Non-pigmented ciliary epithelial cell (primary cell): ENCODE measurements at regions not wholly inside any gene's neighbourhood (a gene's known extent, or its start where the extent isn't known, plus 50 kb on each side); places are given as distances from the start of the nearest gene placed in this dataset.

Source experiments
- DNase-seq: peaks from one replicate; pipeline ENCODE4 v3.0.0-alpha.2; 2010; ENCODE audit warnings: low read depth

- no peak for DNase-seq
Observed at GRCh38 chr6:90788781-90789180, 201.9 kb upstream of the MAP3K7 start.

- no peak for DNase-seq
Observed at GRCh38 chr6:90787446-90787845, 200.6 kb upstream of the MAP3K7 start.

GRCh38 chr6:90780778-90781177 is 193.9 kb upstream of the MAP3K7 start:
- no peak for DNase-seq

- no peak for DNase-seq
Observed at GRCh38 chr6:90780141-90780540, 193.3 kb upstream of the MAP3K7 start.

- no peak for DNase-seq
Observed at GRCh38 chr6:90778417-90779203, 191.7 kb upstream of the MAP3K7 start.

GRCh38 chr6:90770778-90771177 is 183.9 kb upstream of the MAP3K7 start:
- DNase-seq, result no peak

- DNase-seq, result no peak
Observed at GRCh38 chr6:90765895-90766294, 179.0 kb upstream of the MAP3K7 start.

- DNase-seq, result no peak
Observed at GRCh38 chr6:90765491-90765890, 178.6 kb upstream of the MAP3K7 start.

GRCh38 chr6:90764001-90764400 is 177.1 kb upstream of the MAP3K7 start:
- peak; percentile 5 for DNase-seq

GRCh38 chr6:90759664-90760063 is 172.8 kb upstream of the MAP3K7 start:
- no peak for DNase-seq

GRCh38 chr6:90758741-90759140 is 171.9 kb upstream of the MAP3K7 start:
- no peak for DNase-seq

- no peak for DNase-seq
Observed at GRCh38 chr6:90753820-90754643, 167.2 kb upstream of the MAP3K7 start.

GRCh38 chr6:90739802-90740201 is 152.9 kb upstream of the MAP3K7 start:
- no peak for DNase-seq

- no peak for DNase-seq
Observed at GRCh38 chr6:90739339-90739738, 152.5 kb upstream of the MAP3K7 start.

- no peak for DNase-seq
Observed at GRCh38 chr6:90730151-90730673, 143.3 kb upstream of the MAP3K7 start.

- no peak for DNase-seq
Observed at GRCh38 chr6:90729057-90729456, 142.2 kb upstream of the MAP3K7 start.

- no peak for DNase-seq
Observed at GRCh38 chr6:90722648-90723047, 135.8 kb upstream of the MAP3K7 start.

- DNase-seq, result no peak
Observed at GRCh38 chr6:90720404-90720803, 133.5 kb upstream of the MAP3K7 start.

- DNase-seq, result no peak
Observed at GRCh38 chr6:90719321-90720195, 132.7 kb upstream of the MAP3K7 start.

- DNase-seq, result no peak
Observed at GRCh38 chr6:90716376-90716775, 129.5 kb upstream of the MAP3K7 start.

GRCh38 chr6:90715093-90715655 is 128.3 kb upstream of the MAP3K7 start:
- DNase-seq, result no peak

- DNase-seq, result no peak
Observed at GRCh38 chr6:90714319-90714718, 127.4 kb upstream of the MAP3K7 start.
